ENCODE measurements at regions not wholly inside any gene's neighbourhood (a gene's known extent, or its start where the extent isn't known, plus 50 kb on each side); places are given as distances from the start of the nearest gene placed in this dataset.

GRCh38 chr4:176436293-176436973, 116.7 kb downstream of the SPCS3 start:
- Mint-ChIP-seq H3K9me3 (peaks cover 2% of the 10 kb centered on the region), H3K4me1 (no peaks in the 10 kb centered on the region), H3K27me3 (ENCODE audit: low read depth) (no peaks in the 10 kb centered on the region), H3K27ac (ENCODE audit: unreplicated experiment) (no peak overlapping the region), H3K36me3 (ENCODE audit: low read depth) (no peaks in the 10 kb centered on the region), H3K4me3 (no peak overlapping the region)
- no peak for DNase-seq (ENCODE audit: low read depth, low spot score)
- no peak for TF ChIP-seq CTCF (conservative IDR thresholded peaks at IDR 0.05)

- H3K4me1 Mint-ChIP-seq: no peaks in the 10 kb centered on the region
- H3K4me3 Mint-ChIP-seq: no peak overlapping the region
- peaks cover 2% of the 10 kb centered on the region for H3K9me3 Mint-ChIP-seq
- no peak overlapping the region for H3K27ac Mint-ChIP-seq (ENCODE audit: unreplicated experiment)
- no peaks in the 10 kb centered on the region for H3K36me3 Mint-ChIP-seq (ENCODE audit: low read depth)
- no peak for TF ChIP-seq CTCF (conservative IDR thresholded peaks at IDR 0.05)
- DNase-seq (ENCODE audit: low read depth, low spot score): no peak
- no peaks in the 10 kb centered on the region for H3K27me3 Mint-ChIP-seq (ENCODE audit: low read depth)
Observed at GRCh38 chr4:176437756-176438155, 118.0 kb downstream of the SPCS3 start.

GRCh38 chr4:176438401-176438800, 118.6 kb downstream of the SPCS3 start:
- H3K4me3 Mint-ChIP-seq: no peak overlapping the region
- no peaks in the 10 kb centered on the region for H3K36me3 Mint-ChIP-seq (ENCODE audit: low read depth)
- DNase-seq (ENCODE audit: low read depth, low spot score): no peak
- TF ChIP-seq CTCF (conservative IDR thresholded peaks at IDR 0.05): no peak
- H3K4me1 Mint-ChIP-seq: no peaks in the 10 kb centered on the region
- peaks cover 2% of the 10 kb centered on the region for H3K9me3 Mint-ChIP-seq
- no peaks in the 10 kb centered on the region for H3K27me3 Mint-ChIP-seq (ENCODE audit: low read depth)
- H3K27ac Mint-ChIP-seq (ENCODE audit: unreplicated experiment): no peak overlapping the region

- no peak for DNase-seq (ENCODE audit: low read depth, low spot score)
- Mint-ChIP-seq H3K27ac (ENCODE audit: unreplicated experiment) (no peak overlapping the region), H3K9me3 (peaks cover 8% of the 10 kb centered on the region), H3K4me3 (no peak overlapping the region), H3K27me3 (ENCODE audit: low read depth) (no peaks in the 10 kb centered on the region), H3K36me3 (ENCODE audit: low read depth) (no peaks in the 10 kb centered on the region), H3K4me1 (no peaks in the 10 kb centered on the region)
- TF ChIP-seq CTCF (conservative IDR thresholded peaks at IDR 0.05): no peak
Observed at GRCh38 chr4:176439611-176440010, 119.8 kb downstream of the SPCS3 start.

- Mint-ChIP-seq H3K4me1 (peaks cover under 1% of the 10 kb centered on the region), H3K4me3 (no peak overlapping the region), H3K9me3 (peaks cover 8% of the 10 kb centered on the region), H3K36me3 (ENCODE audit: low read depth) (no peaks in the 10 kb centered on the region), H3K27me3 (ENCODE audit: low read depth) (no peaks in the 10 kb centered on the region), H3K27ac (ENCODE audit: unreplicated experiment) (no peak overlapping the region)
- TF ChIP-seq CTCF (conservative IDR thresholded peaks at IDR 0.05): no peak
- no peak for DNase-seq (ENCODE audit: low read depth, low spot score)
Observed at GRCh38 chr4:176440698-176441097, 120.9 kb downstream of the SPCS3 start.

Measured in neural crest cell (in vitro differentiated cells).